ENCODE measurements at regions not wholly inside any gene's neighbourhood (a gene's known extent, or its start where the extent isn't known, plus 50 kb on each side); places are given as distances from the start of the nearest gene placed in this dataset.

DNA sequence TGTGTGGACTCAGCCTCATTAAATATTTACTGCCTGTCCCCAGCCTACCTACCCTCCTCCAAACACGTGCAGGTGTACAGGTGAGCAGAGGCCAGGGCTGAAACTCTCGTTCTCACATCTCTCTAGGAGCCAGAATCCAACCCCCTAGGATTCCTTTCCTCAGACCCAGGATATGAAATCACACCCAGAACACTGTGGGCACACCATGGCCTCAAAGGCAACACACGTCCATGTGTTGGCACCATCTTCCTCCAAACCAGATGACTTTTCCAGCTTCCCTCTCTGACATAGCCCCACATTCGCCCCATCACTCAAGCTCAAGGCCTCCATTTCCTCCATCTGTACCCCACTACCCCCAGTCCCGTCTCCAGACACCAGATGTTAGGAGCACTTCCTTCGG lies 51.8 kb upstream of the DUSP5 start:
- TF ChIP-seq, protein P1, sequence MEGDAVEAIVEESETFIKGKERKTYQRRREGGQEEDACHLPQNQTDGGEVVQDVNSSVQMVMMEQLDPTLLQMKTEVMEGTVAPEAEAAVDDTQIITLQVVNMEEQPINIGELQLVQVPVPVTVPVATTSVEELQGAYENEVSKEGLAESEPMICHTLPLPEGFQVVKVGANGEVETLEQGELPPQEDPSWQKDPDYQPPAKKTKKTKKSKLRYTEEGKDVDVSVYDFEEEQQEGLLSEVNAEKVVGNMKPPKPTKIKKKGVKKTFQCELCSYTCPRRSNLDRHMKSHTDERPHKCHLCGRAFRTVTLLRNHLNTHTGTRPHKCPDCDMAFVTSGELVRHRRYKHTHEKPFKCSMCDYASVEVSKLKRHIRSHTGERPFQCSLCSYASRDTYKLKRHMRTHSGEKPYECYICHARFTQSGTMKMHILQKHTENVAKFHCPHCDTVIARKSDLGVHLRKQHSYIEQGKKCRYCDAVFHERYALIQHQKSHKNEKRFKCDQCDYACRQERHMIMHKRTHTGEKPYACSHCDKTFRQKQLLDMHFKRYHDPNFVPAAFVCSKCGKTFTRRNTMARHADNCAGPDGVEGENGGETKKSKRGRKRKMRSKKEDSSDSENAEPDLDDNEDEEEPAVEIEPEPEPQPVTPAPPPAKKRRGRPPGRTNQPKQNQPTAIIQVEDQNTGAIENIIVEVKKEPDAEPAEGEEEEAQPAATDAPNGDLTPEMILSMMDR (IDR thresholded peaks at IDR 0.05): no peak
- TF ChIP-seq POLR2A (IDR thresholded peaks at IDR 0.05): no peak
- TF ChIP-seq EP300 (IDR thresholded peaks at IDR 0.05; ENCODE audit: low read depth): no peak
